ENCODE measurements at regions not wholly inside any gene's neighbourhood (a gene's known extent, or its start where the extent isn't known, plus 50 kb on each side); places are given as distances from the start of the nearest gene placed in this dataset.

GRCh38 chr1:224872832-224873433, 56.5 kb upstream of the DNAH14 start (continued):
- TF ChIP-seq ZNF462 (CRISPR knock-in tag; IDR thresholded peaks at IDR 0.05) (no peak), EZH2phosphoT487 (IDR thresholded peaks at IDR 0.05; ENCODE audit: unreplicated experiment) (no peak), ZNF331 (CRISPR knock-in tag; IDR thresholded peaks at IDR 0.05; ENCODE audit: low read depth) (no peak), NANOG (IDR thresholded peaks at IDR 0.05; ENCODE audit: borderline replicate concordance) (no peak), STAT1 (IDR thresholded peaks at IDR 0.05; ENCODE audit: unreplicated experiment) (no peak), CREB1 (CRISPR knock-in tag; IDR thresholded peaks at IDR 0.05; ENCODE audit: low read depth) (no peak), EZH2 (IDR thresholded peaks at IDR 0.05; ENCODE audit: low read depth, unreplicated experiment) (no peak), CTCF (conservative IDR thresholded peaks at IDR 0.05; ENCODE audit: low read depth in 2 of 2) (no peak), JUNB (IDR thresholded peaks at IDR 0.05; ENCODE audit: unreplicated experiment) (no peak), POLR2AphosphoS5 (IDR thresholded peaks at IDR 0.05; ENCODE audit: low read depth) (no peak)
